GM23338 (cell line): ENCODE measurements at regions not wholly inside any gene's neighbourhood (a gene's known extent, or its start where the extent isn't known, plus 50 kb on each side); places are given as distances from the start of the nearest gene placed in this dataset.

Source experiments
- CREB1 ChIP-seq: fragments of 250-450 bp; sonication (Bioruptor Pico); IDR thresholded peaks from 2 replicates; pipeline ENCODE4 v1.5.0; 2020; ENCODE audit warnings: low read depth, mild to moderate bottlenecking, moderate library complexity
- CTCF ChIP-seq, 2 experiments: fragments of 200-600 bp in 1 of 2; sonication (generic) in 1 of 2; conservative IDR thresholded peaks; 2 replicates each; pipeline versions ENCODE4 v1.5.1 to v1.6.1; 2016 to 2017; ENCODE audit warnings: antibody characterized with exemption in 2 of 2, low read depth in 2 of 2, mild to moderate bottlenecking in 2 of 2, moderate library complexity in 1 of 2
- EZH2 ChIP-seq: fragments of 200-600 bp; sonication (generic); IDR thresholded peaks from one replicate; pipeline ENCODE4 v1.8.0; 2017; ENCODE audit warnings: antibody characterized with exemption, mild to moderate bottlenecking, low read depth; ENCODE audit not compliant: unreplicated experiment
- JUNB ChIP-seq: IDR thresholded peaks from one replicate; pipeline ENCODE4 v1.6.1; 2016; ENCODE audit warnings: antibody characterized with exemption; ENCODE audit not compliant: unreplicated experiment
- POLR2AphosphoS5 ChIP-seq: IDR thresholded peaks from 2 replicates; pipeline ENCODE4 v1.6.1; 2016; ENCODE audit warnings: antibody characterized with exemption, low read depth
- REST ChIP-seq: IDR thresholded peaks from one replicate; pipeline ENCODE4 v1.6.1; 2018; ENCODE audit warnings: antibody characterized with exemption; ENCODE audit not compliant: unreplicated experiment

GRCh38 chr15:99473981-99474906 lies 91.5 kb upstream of the MEF2A start:
- no peak for TF ChIP-seq CTCF (conservative IDR thresholded peaks at IDR 0.05; ENCODE audit: low read depth in 2 of 2)
- no peak for TF ChIP-seq EZH2
- TF ChIP-seq JUNB = no peak
- TF ChIP-seq POLR2AphosphoS5 = no peak
- no peak for TF ChIP-seq REST
- TF ChIP-seq CREB1 (CRISPR knock-in tag) = no peak
